GM12872 (cell line): ENCODE measurements at regions not wholly inside any gene's neighbourhood (a gene's known extent, or its start where the extent isn't known, plus 50 kb on each side); places are given as distances from the start of the nearest gene placed in this dataset.
A peak's percentile ranks its signal among the peaks of the same experiment; 100 is the strongest.

Experiments used
- CTCF ChIP-seq: IDR thresholded peaks from 3 replicates; pipeline ENCODE4 v1.5.1; 2011; ENCODE audit warnings: low read depth, mild to moderate bottlenecking, low read length, moderate library complexity; ENCODE audit not compliant: insufficient read depth

GRCh38 chr9:89234205-89235067, 55.8 kb upstream of the SHC3 start:
- TF ChIP-seq CTCF, result peak; percentile 33; the same call in 1 of the 3 replicates

GRCh38 chr9:89236955-89237573, 58.4 kb upstream of the SHC3 start:
- TF ChIP-seq CTCF, result no peak

- TF ChIP-seq CTCF, result no peak
Measured at GRCh38 chr9:89238424-89238823, 59.8 kb upstream of the SHC3 start.

- TF ChIP-seq CTCF, result no peak
Measured at GRCh38 chr9:89243296-89244061, 64.9 kb upstream of the SHC3 start.

GRCh38 chr9:89246840-89247239, 64.2 kb upstream of the CKS2 start:
- no peak for TF ChIP-seq CTCF

GRCh38 chr9:89247431-89248353, 63.3 kb upstream of the CKS2 start:
- TF ChIP-seq CTCF, result no peak
